ENCODE measurements at regions not wholly inside any gene's neighbourhood (a gene's known extent, or its start where the extent isn't known, plus 50 kb on each side); places are given as distances from the start of the nearest gene placed in this dataset.

DNA sequence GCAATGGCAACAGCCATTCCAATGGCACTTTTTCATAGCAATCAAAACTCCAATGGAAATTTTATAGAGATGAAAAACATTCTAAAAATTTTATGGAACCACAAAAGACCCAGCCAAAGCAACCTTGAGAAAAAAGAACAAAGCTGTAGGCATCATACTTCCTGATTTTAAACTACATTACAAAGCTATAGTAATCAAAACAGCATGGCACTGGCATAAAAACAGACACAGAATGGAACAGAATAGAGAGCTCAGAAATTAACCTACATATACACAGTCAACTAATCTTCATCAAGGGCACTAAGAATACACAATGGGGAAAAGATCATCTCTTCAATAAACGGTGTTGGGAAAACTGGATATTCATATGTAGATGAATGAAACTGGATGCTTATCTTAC lies 401.5 kb downstream of the NPHP4 start:
- H2AFZ ChIP-seq (ENCODE audit: insufficient read depth, low read depth, low read length, poor library complexity, severe bottlenecking): no peak overlapping the region
- peaks cover 4 to 9% of the 10 kb centered on the region in 2 donors for H3K9me3 ChIP-seq (replicated peaks in 1 of 2; ENCODE audit: control insufficient read depth in 1 of 2, insufficient read depth in 1 of 2, low read length in 2 of 2)
- H3K9me3 Mint-ChIP-seq: peaks cover 4 to 15% (median 7%) of the 10 kb centered on the region in 7 donors
- no peaks in the 10 kb centered on the region for H3K79me2 ChIP-seq (ENCODE audit: insufficient read depth, low read length)
- no peaks in the 10 kb centered on the region for H3K27me3 ChIP-seq (ENCODE audit: control insufficient read depth in 2 of 2, insufficient read depth in 2 of 2, low read length in 2 of 2)
- no peak for DNase-seq
- H3K27me3 Mint-ChIP-seq (ENCODE audit: low read depth in 3 of 3): peaks cover 1 to 9% (median 6%) of the 10 kb centered on the region in 3 donors
- H3K4me1 ChIP-seq (ENCODE audit: control insufficient read depth in 1 of 2, insufficient read depth in 2 of 2, low read length in 2 of 2): no peaks in the 10 kb centered on the region
- no peak overlapping the region for H3K27ac Mint-ChIP-seq
- no peaks in the 10 kb centered on the region for H3K36me3 Mint-ChIP-seq
- no peaks in the 10 kb centered on the region for H3K36me3 ChIP-seq (replicated peaks in 1 of 2; ENCODE audit: control insufficient read depth in 1 of 2, insufficient read depth in 2 of 2, low read length in 2 of 2)
- H4K20me1 ChIP-seq (ENCODE audit: insufficient read depth, low read length): no peaks in the 10 kb centered on the region
- no peak overlapping the region for H3K4me2 ChIP-seq (replicated peaks; ENCODE audit: extremely low read depth, low read length, poor library complexity, severe bottlenecking)
- H3K4me3 Mint-ChIP-seq: no peak overlapping the region
- intact Hi-C loops (cut with micrococcal nuclease): no loop called here
- TF ChIP-seq, protein P1, sequence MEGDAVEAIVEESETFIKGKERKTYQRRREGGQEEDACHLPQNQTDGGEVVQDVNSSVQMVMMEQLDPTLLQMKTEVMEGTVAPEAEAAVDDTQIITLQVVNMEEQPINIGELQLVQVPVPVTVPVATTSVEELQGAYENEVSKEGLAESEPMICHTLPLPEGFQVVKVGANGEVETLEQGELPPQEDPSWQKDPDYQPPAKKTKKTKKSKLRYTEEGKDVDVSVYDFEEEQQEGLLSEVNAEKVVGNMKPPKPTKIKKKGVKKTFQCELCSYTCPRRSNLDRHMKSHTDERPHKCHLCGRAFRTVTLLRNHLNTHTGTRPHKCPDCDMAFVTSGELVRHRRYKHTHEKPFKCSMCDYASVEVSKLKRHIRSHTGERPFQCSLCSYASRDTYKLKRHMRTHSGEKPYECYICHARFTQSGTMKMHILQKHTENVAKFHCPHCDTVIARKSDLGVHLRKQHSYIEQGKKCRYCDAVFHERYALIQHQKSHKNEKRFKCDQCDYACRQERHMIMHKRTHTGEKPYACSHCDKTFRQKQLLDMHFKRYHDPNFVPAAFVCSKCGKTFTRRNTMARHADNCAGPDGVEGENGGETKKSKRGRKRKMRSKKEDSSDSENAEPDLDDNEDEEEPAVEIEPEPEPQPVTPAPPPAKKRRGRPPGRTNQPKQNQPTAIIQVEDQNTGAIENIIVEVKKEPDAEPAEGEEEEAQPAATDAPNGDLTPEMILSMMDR (IDR thresholded peaks at IDR 0.05): no peak
- no CpG with 5 or more reads among the region's 1 CpG for WGBS (ENCODE audit: insufficient coverage)
- no peak overlapping the region for H3K9ac ChIP-seq (ENCODE audit: insufficient read depth, low read length, poor library complexity, severe bottlenecking)
- H3K4me1 Mint-ChIP-seq: no peaks in the 10 kb centered on the region
- no peak overlapping the region for H3K4me3 ChIP-seq (replicated peaks in 1 of 3; ENCODE audit: low read depth in 2 of 3, low read length in 3 of 3)
- no peak overlapping the region for H3K27ac ChIP-seq (ENCODE audit: low read depth in 1 of 2, low read length in 2 of 2)

DNA sequence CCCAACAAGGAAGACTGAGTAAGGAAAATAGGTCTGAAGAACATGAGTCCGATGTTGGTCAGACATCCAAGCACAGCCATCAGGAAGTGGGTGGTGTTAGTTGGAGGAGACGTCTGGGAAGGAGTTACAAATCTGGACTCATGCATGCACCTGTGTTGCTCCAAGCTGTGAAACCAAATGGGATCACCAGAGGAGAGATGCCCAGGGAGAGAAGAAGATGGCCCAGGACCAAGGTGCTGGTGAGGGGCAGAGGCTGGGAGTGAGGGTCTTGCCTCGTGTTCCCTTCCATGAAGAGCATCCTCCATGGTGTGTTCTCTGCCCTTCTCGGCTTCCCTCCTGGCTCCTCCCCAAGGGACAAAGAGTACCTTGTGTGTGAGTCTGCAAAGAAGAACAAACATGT lies 405.6 kb downstream of the NPHP4 start:
- Histone ChIP-seq H2AFZ (ENCODE audit: insufficient read depth, low read depth, low read length, poor library complexity, severe bottlenecking) (no peak overlapping the region), H3K4me2 (replicated peaks; ENCODE audit: extremely low read depth, low read length, poor library complexity, severe bottlenecking) (no peak overlapping the region), H3K9me3 (replicated peaks in 1 of 2; ENCODE audit: control insufficient read depth in 1 of 2, insufficient read depth in 1 of 2, low read length in 2 of 2) (peaks cover 4 to 9% of the 10 kb centered on the region in 2 donors), H3K4me3 (replicated peaks in 1 of 3; ENCODE audit: low read depth in 2 of 3, low read length in 3 of 3) (no peak overlapping the region), H4K20me1 (ENCODE audit: insufficient read depth, low read length) (no peaks in the 10 kb centered on the region), H3K4me1 (ENCODE audit: control insufficient read depth in 1 of 2, insufficient read depth in 2 of 2, low read length in 2 of 2) (no peaks in the 10 kb centered on the region), H3K27ac (ENCODE audit: low read depth in 1 of 2, low read length in 2 of 2) (no peak overlapping the region), H3K27me3 (ENCODE audit: control insufficient read depth in 2 of 2, insufficient read depth in 2 of 2, low read length in 2 of 2) (no peaks in the 10 kb centered on the region), H3K36me3 (replicated peaks in 1 of 2; ENCODE audit: control insufficient read depth in 1 of 2, insufficient read depth in 2 of 2, low read length in 2 of 2) (no peaks in the 10 kb centered on the region), H3K9ac (ENCODE audit: insufficient read depth, low read length, poor library complexity, severe bottlenecking) (no peak overlapping the region), H3K79me2 (ENCODE audit: insufficient read depth, low read length) (no peaks in the 10 kb centered on the region)
- Mint-ChIP-seq H3K4me1 (no peaks in the 10 kb centered on the region), H3K27ac (no peak overlapping the region), H3K9me3 (peaks cover 2 to 13% (median 7%) of the 10 kb centered on the region in 7 donors), H3K27me3 (ENCODE audit: low read depth in 3 of 3) (peaks cover 1 to 6% (median 2%) of the 10 kb centered on the region in 3 donors), H3K4me3 (no peak overlapping the region), H3K36me3 (no peaks in the 10 kb centered on the region)
- 93% methylated on average over 4 of the region's 4 CpGs for WGBS (ENCODE audit: insufficient coverage)
- intact Hi-C loops (cut with micrococcal nuclease): no loop called here
- DNase-seq: no peak
- TF ChIP-seq, protein P1 (IDR thresholded peaks at IDR 0.05): no peak
